GM12891 (cell line): ENCODE measurements at regions not wholly inside any gene's neighbourhood (a gene's known extent, or its start where the extent isn't known, plus 50 kb on each side); places are given as distances from the start of the nearest gene placed in this dataset.

Experiments used
- DNase-seq: peaks from one replicate; pipeline ENCODE4 v3.0.0; 2011; ENCODE audit warnings: low spot score; ENCODE audit not compliant: insufficient read length
- FAIRE-seq: peaks from 2 replicates; lab custom pipeline; 2011; peaks lifted over from hg19 to GRCh38; lab: Jason Lieb, UNC
- PAX5 ChIP-seq: IDR thresholded peaks from 2 replicates; pipeline ENCODE4 v1.6.1; 2011; ENCODE audit warnings: low read length, moderate library complexity, mild to moderate bottlenecking; ENCODE audit not compliant: insufficient read depth, severe bottlenecking
- POLR2A ChIP-seq: IDR thresholded peaks from 2 replicates; pipeline ENCODE4 v1.6.1; 2011; ENCODE audit warnings: low read depth, low read length, control low read depth
- POLR2AphosphoS5 ChIP-seq: IDR thresholded peaks from 2 replicates; pipeline ENCODE4 v1.6.1; 2011; ENCODE audit warnings: low read depth, low read length, control low read depth
- POU2F2 ChIP-seq: IDR thresholded peaks from 2 replicates; pipeline ENCODE4 v1.6.1; 2011; ENCODE audit warnings: low read depth, mild to moderate bottlenecking, control low read depth, low read length, moderate library complexity
- SPI1 ChIP-seq: IDR thresholded peaks from 2 replicates; pipeline ENCODE4 v1.6.1; 2011; ENCODE audit warnings: low read depth, low read length, control low read depth
- TAF1 ChIP-seq: IDR thresholded peaks from 2 replicates; pipeline ENCODE4 v1.6.1; 2011; ENCODE audit warnings: low read depth, low read length, control low read depth

GRCh38 chr1:115412286-115412685 is 74.2 kb upstream of the NGF start:
- DNase-seq (no peak), FAIRE-seq (no peak)
- no peak for TF ChIP-seq TAF1

- DNase-seq (no peak), FAIRE-seq (no peak)
These were observed 73.5 kb upstream of the NGF start for GRCh38 chr1:115411371-115412063.

GRCh38 chr1:115409094-115410015 is 71.3 kb upstream of the NGF start:
- no peak for TF ChIP-seq POLR2AphosphoS5
- no peak for TF ChIP-seq SPI1
- no peak for FAIRE-seq
- no peak for DNase-seq

More at GRCh38 chr1:115411371-115412063, 73.5 kb upstream of the NGF start:
- TF ChIP-seq SPI1: no peak
- TF ChIP-seq POLR2AphosphoS5: no peak

GRCh38 chr1:115408533-115408932 is 70.5 kb upstream of the NGF start:
- TF ChIP-seq PAX5 (no peak), TAF1 (no peak), POLR2A (no peak), POU2F2 (no peak), SPI1 (no peak), POLR2AphosphoS5 (no peak)
- no peak for FAIRE-seq
- DNase-seq: no peak

- DNase-seq: no peak
- FAIRE-seq: no peak
- no peak for TF ChIP-seq SPI1
- no peak for TF ChIP-seq POU2F2
- TF ChIP-seq POLR2AphosphoS5: no peak
- TF ChIP-seq PAX5: no peak
- no peak for TF ChIP-seq POLR2A
- no peak for TF ChIP-seq TAF1
These were observed 66.9 kb upstream of the NGF start for GRCh38 chr1:115404911-115405310.

- no peak for TF ChIP-seq SPI1
- no peak for TF ChIP-seq TAF1
- no peak for TF ChIP-seq POU2F2
- TF ChIP-seq PAX5: no peak
- no peak for DNase-seq
- no peak for FAIRE-seq
These were observed 64.7 kb upstream of the NGF start for GRCh38 chr1:115402753-115403184.

- DNase-seq: no peak
- no peak for FAIRE-seq
- no peak for TF ChIP-seq POU2F2
- TF ChIP-seq POLR2AphosphoS5: no peak
- TF ChIP-seq PAX5: no peak
- no peak for TF ChIP-seq POLR2A
- no peak for TF ChIP-seq SPI1
- TF ChIP-seq TAF1: no peak
These were observed 63.6 kb upstream of the NGF start for GRCh38 chr1:115401676-115402075.

- FAIRE-seq (no peak), DNase-seq (no peak)
- TF ChIP-seq SPI1 (no peak), TAF1 (no peak), POLR2AphosphoS5 (no peak), PAX5 (no peak), POU2F2 (no peak), POLR2A (no peak)
These were observed 62.8 kb upstream of the NGF start for GRCh38 chr1:115400891-115401290.

GRCh38 chr1:115400426-115400825 is 62.4 kb upstream of the NGF start:
- DNase-seq (no peak), FAIRE-seq (no peak)
- no peak for TF ChIP-seq POLR2A
- no peak for TF ChIP-seq POLR2AphosphoS5
- no peak for TF ChIP-seq SPI1
- no peak for TF ChIP-seq POU2F2
- no peak for TF ChIP-seq TAF1
- no peak for TF ChIP-seq PAX5

GRCh38 chr1:115398745-115399144 is 60.7 kb upstream of the NGF start:
- DNase-seq (no peak), FAIRE-seq (no peak)
- TF ChIP-seq SPI1 (no peak), POLR2AphosphoS5 (no peak), TAF1 (no peak), POU2F2 (no peak), POLR2A (no peak), PAX5 (no peak)
